ENCODE measurements at regions not wholly inside any gene's neighbourhood (a gene's known extent, or its start where the extent isn't known, plus 50 kb on each side); places are given as distances from the start of the nearest gene placed in this dataset.

DNA sequence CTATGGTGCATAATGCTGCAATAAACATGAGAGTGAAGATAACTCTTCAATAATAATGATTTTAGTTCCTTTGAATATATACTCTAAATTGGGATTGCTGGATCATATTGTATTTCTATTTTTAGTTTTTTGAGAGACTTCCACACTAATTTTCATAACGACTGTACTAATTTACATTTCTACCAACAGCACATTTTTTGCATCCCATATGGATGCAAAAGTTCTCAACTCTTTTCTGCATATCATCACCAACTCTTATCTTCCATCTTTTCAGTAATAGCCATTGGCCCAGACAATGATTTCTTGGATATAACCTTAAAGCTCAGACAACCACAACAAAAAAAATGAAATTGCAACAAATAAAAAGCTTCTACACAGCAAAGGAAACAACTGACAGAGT lies 1082.4 kb downstream of the CNTNAP5 start:
- Mint-ChIP-seq H3K27ac (no peak overlapping the region), H3K4me3 (no peak overlapping the region), H3K27me3 (no peaks in the 10 kb centered on the region), H3K36me3 (ENCODE audit: low read depth) (no peaks in the 10 kb centered on the region), H3K9me3 (peaks cover 8% of the 10 kb centered on the region), H3K4me1 (ENCODE audit: low read depth) (no peaks in the 10 kb centered on the region)
- ChIA-PET POLR2A (no interaction called here), CTCF (no interaction called here)
- DNase-seq (no peak), ATAC-seq (no peak)
- TF ChIP-seq, protein P1, sequence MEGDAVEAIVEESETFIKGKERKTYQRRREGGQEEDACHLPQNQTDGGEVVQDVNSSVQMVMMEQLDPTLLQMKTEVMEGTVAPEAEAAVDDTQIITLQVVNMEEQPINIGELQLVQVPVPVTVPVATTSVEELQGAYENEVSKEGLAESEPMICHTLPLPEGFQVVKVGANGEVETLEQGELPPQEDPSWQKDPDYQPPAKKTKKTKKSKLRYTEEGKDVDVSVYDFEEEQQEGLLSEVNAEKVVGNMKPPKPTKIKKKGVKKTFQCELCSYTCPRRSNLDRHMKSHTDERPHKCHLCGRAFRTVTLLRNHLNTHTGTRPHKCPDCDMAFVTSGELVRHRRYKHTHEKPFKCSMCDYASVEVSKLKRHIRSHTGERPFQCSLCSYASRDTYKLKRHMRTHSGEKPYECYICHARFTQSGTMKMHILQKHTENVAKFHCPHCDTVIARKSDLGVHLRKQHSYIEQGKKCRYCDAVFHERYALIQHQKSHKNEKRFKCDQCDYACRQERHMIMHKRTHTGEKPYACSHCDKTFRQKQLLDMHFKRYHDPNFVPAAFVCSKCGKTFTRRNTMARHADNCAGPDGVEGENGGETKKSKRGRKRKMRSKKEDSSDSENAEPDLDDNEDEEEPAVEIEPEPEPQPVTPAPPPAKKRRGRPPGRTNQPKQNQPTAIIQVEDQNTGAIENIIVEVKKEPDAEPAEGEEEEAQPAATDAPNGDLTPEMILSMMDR (IDR thresholded peaks at IDR 0.05): no peak
- intact Hi-C loops (cut with micrococcal nuclease): no loop called here

DNA sequence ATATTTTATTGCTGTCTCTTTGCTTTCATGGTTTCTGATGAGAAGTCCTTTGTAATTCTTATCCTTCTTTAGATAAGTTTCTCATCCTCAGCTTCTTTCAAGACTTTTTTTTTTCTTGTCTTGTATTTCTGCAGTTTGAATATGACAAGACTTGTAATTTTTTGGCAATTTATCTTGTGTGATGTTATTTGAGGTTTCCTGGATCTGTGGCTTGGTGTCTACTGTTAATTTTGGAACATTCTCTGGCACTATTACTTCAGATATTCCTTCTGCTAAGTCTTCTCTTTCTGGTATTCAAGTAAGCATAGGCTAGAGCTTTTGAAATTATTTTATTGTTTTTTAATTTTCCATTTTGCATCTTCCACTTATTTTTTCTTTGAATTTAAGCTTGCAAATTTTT lies 1083.2 kb downstream of the CNTNAP5 start:
- ATAC-seq: no peak
- TF ChIP-seq, protein P1 (IDR thresholded peaks at IDR 0.05): no peak
- H3K36me3 Mint-ChIP-seq (ENCODE audit: low read depth): no peaks in the 10 kb centered on the region
- peaks cover 6% of the 10 kb centered on the region for H3K9me3 Mint-ChIP-seq
- intact Hi-C loops (cut with micrococcal nuclease): no loop called here
- ChIA-PET CTCF (no interaction called here), POLR2A (no interaction called here)
- DNase-seq: no peak
- no peaks in the 10 kb centered on the region for H3K27me3 Mint-ChIP-seq
- H3K27ac Mint-ChIP-seq: no peak overlapping the region
- H3K4me1 Mint-ChIP-seq (ENCODE audit: low read depth): no peaks in the 10 kb centered on the region
- H3K4me3 Mint-ChIP-seq: no peak overlapping the region

DNA sequence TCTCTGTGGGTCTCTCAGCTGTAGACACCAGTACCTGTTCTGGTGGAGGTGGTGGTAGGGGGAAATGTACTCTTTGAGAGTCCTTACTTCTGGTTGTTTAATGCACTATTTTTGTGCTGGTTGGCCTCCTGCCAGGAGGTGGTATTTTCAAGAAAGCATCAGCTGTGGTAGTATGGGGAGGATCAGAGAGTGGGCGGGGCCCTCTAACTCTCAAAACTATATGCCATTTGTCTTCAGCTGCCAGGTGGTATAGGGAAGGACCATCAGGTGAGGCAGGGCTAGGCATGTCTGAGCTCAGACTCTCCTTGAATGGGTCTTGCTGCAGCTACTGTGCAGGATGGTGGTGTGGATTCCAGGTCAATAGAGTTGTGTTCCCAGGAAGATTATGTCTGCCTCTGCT lies 1100.8 kb downstream of the CNTNAP5 start:
- no peak overlapping the region for H3K27ac Mint-ChIP-seq
- peaks cover 14% of the 10 kb centered on the region for H3K9me3 Mint-ChIP-seq
- intact Hi-C loops (cut with micrococcal nuclease): no loop called here
- no peaks in the 10 kb centered on the region for H3K4me1 Mint-ChIP-seq (ENCODE audit: low read depth)
- DNase-seq (no peak), ATAC-seq (no peak)
- no peak overlapping the region for H3K4me3 Mint-ChIP-seq
- no peaks in the 10 kb centered on the region for H3K36me3 Mint-ChIP-seq (ENCODE audit: low read depth)
- TF ChIP-seq, protein P1 (IDR thresholded peaks at IDR 0.05): no peak
- ChIA-PET POLR2A (no interaction called here), CTCF (no interaction called here)
- no peaks in the 10 kb centered on the region for H3K27me3 Mint-ChIP-seq

DNA sequence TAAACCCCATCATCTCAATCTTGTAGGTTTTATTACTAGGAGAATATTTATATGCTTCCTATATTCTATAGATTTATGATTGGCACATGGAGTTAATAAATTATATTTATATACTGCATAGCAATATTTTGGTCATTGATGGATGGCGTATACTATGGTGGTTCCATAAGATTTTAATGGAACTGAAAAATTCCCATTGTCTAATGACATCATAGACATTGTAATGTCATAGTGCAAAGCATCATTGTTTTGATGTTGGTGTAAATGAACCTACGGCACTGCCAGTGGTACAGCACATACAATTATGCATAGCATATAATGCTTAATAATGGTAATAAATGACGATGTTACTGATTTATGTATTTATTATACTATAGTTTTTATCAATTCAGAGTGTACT lies 1135.9 kb downstream of the CNTNAP5 start:
- ChIA-PET POLR2A (no interaction called here), CTCF (no interaction called here)
- TF ChIP-seq, protein P1 (IDR thresholded peaks at IDR 0.05): no peak
- Mint-ChIP-seq H3K4me3 (no peak overlapping the region), H3K9me3 (no peaks in the 10 kb centered on the region), H3K36me3 (ENCODE audit: low read depth) (no peaks in the 10 kb centered on the region), H3K4me1 (ENCODE audit: low read depth) (no peaks in the 10 kb centered on the region), H3K27me3 (no peaks in the 10 kb centered on the region), H3K27ac (no peak overlapping the region)
- ATAC-seq (no peak), DNase-seq (no peak)
- intact Hi-C loops (cut with micrococcal nuclease): no loop called here

DNA sequence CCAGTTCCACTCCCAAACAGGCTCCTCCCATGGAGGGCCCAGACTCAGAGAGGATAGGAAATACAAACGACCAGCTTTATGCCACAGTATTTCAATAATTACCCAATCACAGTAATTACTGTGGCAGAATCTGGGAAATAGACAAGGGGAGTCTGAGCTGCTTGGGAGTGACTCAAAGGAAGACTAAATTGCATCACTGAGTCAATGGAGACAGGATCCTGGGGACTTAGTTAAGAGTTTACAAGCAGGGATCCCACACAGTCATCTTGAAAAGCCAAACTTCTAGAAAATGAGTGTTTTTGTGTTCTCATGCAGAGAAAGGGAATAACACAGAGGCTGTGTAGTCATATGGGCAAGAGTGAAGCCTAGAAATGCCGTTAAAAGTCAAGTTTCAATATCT lies 1142.1 kb downstream of the CNTNAP5 start:
- POLR2A ChIA-PET: no interaction called here
- Mint-ChIP-seq H3K4me1 (ENCODE audit: low read depth) (no peaks in the 10 kb centered on the region), H3K27ac (no peak overlapping the region), H3K9me3 (no peaks in the 10 kb centered on the region), H3K36me3 (ENCODE audit: low read depth) (no peaks in the 10 kb centered on the region), H3K27me3 (no peaks in the 10 kb centered on the region), H3K4me3 (no peak overlapping the region)
- CTCF ChIA-PET: no interaction called here
- DNase-seq: no peak
- TF ChIP-seq, protein P1 (IDR thresholded peaks at IDR 0.05): no peak
- ATAC-seq: no peak
- intact Hi-C loops (cut with micrococcal nuclease): no loop called here

All from activated CD8-positive, alpha-beta T cell treated with anti-CD3 and anti-CD28 coated beads for 36 hours (primary cell).